ENCODE measurements at regions not wholly inside any gene's neighbourhood (a gene's known extent, or its start where the extent isn't known, plus 50 kb on each side); places are given as distances from the start of the nearest gene placed in this dataset.

DNA sequence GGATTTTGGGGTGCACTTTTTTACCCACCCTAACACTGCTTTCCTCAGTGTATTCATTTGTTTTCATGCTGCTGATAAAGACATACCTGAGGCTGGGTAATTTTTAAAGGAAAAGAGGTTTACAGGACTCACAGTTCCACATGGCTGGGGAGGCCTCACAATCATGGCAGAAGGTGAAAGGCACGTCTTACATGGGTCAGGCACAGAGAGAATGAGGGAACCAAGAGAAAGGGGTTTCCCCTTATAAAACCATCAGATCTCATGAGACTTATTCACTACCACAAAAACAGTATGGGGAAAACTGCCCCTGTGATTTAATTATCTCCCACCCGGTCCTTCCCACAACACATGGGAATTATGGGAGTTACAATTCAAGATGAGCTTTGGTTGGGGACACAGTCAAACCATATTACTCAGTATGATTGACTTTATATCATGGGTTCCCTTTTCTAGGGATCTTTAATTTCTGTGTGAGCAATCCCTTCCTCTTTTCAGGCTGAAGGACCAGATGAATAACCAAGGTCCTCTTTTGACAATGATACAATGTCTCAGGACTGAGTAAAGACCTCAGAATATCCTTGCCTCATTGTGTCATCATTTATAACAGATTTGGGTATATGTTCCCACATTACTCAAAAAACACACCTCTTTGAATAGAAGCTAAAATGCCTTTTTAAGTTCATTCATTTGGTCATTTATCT, 100.1 kb upstream of the TRIB2 start:
- peaks cover 35 to 36% of the 10 kb centered on the region in 2 donors for H3K4me1 ChIP-seq (ENCODE audit: control insufficient read depth in 2 of 2, insufficient read depth in 2 of 2, low read length in 2 of 2)
- peaks cover 39% of the 10 kb centered on the region for H3K4me1 Mint-ChIP-seq
- H4K20me1 ChIP-seq (ENCODE audit: control insufficient read depth, insufficient read depth, low read length, poor library complexity, severe bottlenecking) = no peaks in the 10 kb centered on the region
- intact Hi-C loops (cut with micrococcal nuclease) = loop anchor here (1.0 to 10.0 kb wide), 2 partner anchors 28 to 98 kb away; partner anchors contain the start of gene TRIB2
- DNase-seq (peak; percentile 42), ATAC-seq (ENCODE audit: low read depth) (peak; percentile 44)
- H3K4me3 Mint-ChIP-seq = peak overlapping the region; percentile 35
- ChIA-PET CTCF (interaction anchor here (0.6 kb wide), 1 partner anchor 314 kb away, joined by 3 read pairs; no protein-coding TSS in a partner anchor), POLR2A (no interaction called here)
- no peaks in the 10 kb centered on the region for H3K36me3 ChIP-seq (replicated peaks in 1 of 2; ENCODE audit: control extremely low read depth in 1 of 2, control insufficient read depth in 1 of 2, extremely low read depth in 1 of 2, insufficient read depth in 2 of 2, low read length in 1 of 2)
- no peak overlapping the region for H3K4me3 ChIP-seq (ENCODE audit: control extremely low read depth in 1 of 5, extremely low read depth in 1 of 5, insufficient read depth in 1 of 5, low read depth in 2 of 5, low read length in 4 of 5)
- no peaks in the 10 kb centered on the region for H3K9me3 Mint-ChIP-seq (ENCODE audit: insufficient read depth)
- H2AFZ ChIP-seq (ENCODE audit: insufficient read depth, low read depth, low read length, poor library complexity, severe bottlenecking) = no peak overlapping the region
- no peak overlapping the region for H3K9ac ChIP-seq (ENCODE audit: low read length)
- no peak for TF ChIP-seq EZH2 (IDR thresholded peaks at IDR 0.05; ENCODE audit: borderline replicate concordance, insufficient read depth, low read depth, low read length, poor library complexity, severe bottlenecking)
- TF ChIP-seq, protein P1, sequence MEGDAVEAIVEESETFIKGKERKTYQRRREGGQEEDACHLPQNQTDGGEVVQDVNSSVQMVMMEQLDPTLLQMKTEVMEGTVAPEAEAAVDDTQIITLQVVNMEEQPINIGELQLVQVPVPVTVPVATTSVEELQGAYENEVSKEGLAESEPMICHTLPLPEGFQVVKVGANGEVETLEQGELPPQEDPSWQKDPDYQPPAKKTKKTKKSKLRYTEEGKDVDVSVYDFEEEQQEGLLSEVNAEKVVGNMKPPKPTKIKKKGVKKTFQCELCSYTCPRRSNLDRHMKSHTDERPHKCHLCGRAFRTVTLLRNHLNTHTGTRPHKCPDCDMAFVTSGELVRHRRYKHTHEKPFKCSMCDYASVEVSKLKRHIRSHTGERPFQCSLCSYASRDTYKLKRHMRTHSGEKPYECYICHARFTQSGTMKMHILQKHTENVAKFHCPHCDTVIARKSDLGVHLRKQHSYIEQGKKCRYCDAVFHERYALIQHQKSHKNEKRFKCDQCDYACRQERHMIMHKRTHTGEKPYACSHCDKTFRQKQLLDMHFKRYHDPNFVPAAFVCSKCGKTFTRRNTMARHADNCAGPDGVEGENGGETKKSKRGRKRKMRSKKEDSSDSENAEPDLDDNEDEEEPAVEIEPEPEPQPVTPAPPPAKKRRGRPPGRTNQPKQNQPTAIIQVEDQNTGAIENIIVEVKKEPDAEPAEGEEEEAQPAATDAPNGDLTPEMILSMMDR (IDR thresholded peaks at IDR 0.05) = no peak
- peaks cover 0 to 1% (median 0%) of the 10 kb centered on the region in 3 donors for H3K9me3 ChIP-seq (ENCODE audit: control extremely low read depth in 1 of 3, control insufficient read depth in 2 of 3, insufficient read depth in 1 of 3, low read length in 2 of 3)
- H3K27ac ChIP-seq (ENCODE audit: low read length in 2 of 2) = no peak overlapping the region
- H3K27ac Mint-ChIP-seq = peak overlapping the region; percentile 28
- WGBS (ENCODE audit: insufficient coverage) = no CpG with 5 or more reads among the region's 2 CpGs
- H3K79me2 ChIP-seq (ENCODE audit: control insufficient read depth, insufficient read depth, low read length) = no peaks in the 10 kb centered on the region
- H3K27me3 Mint-ChIP-seq = peaks cover 5% of the 10 kb centered on the region
- H3K27me3 ChIP-seq (replicated peaks in 1 of 4; ENCODE audit: control extremely low read depth in 1 of 4, control insufficient read depth in 3 of 4, insufficient read depth in 4 of 4, low read length in 3 of 4) = peaks cover 0 to 11% (median 6%) of the 10 kb centered on the region in 4 experiments
- H3K4me2 ChIP-seq (replicated peaks; ENCODE audit: low read depth, low read length, poor library complexity, severe bottlenecking) = peak overlapping the region; percentile 34

DNA sequence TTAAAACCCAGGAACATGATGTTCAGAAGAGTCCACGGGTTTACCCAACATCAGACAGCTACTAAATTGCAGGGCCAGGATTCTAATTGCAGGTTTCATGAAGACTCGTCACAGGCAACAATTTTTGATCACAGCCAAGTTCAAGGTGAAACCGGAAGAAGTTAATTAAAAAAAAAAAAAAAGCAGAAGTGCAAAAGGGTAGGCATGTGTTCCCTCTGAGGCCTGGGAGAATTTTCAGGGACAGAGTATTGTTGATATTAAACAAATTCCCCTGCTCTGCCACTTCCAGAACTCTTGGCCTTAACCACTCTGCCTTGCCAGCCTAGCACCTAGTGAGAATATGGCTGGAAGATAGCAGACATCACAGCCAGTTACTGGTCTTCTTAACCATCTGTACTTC, 99.4 kb upstream of the TRIB2 start:
- Mint-ChIP-seq H3K9me3 (ENCODE audit: insufficient read depth) (no peaks in the 10 kb centered on the region), H3K27me3 (peaks cover 5% of the 10 kb centered on the region), H3K27ac (peak overlapping the region; percentile 17), H3K4me3 (peak overlapping the region; percentile 54), H3K4me1 (peaks cover 35% of the 10 kb centered on the region)
- ATAC-seq (ENCODE audit: low read depth) (peak; percentile 35), DNase-seq (peak; percentile 51)
- H3K27me3 ChIP-seq (replicated peaks in 1 of 4; ENCODE audit: control extremely low read depth in 1 of 4, control insufficient read depth in 3 of 4, insufficient read depth in 4 of 4, low read length in 3 of 4) = peaks cover 0 to 11% (median 6%) of the 10 kb centered on the region in 4 experiments
- WGBS (ENCODE audit: insufficient coverage) = no CpG with 5 or more reads among the region's 3 CpGs
- H3K9ac ChIP-seq (ENCODE audit: low read length) = no peak overlapping the region
- POLR2A ChIA-PET = no interaction called here
- H3K79me2 ChIP-seq (ENCODE audit: control insufficient read depth, insufficient read depth, low read length) = no peaks in the 10 kb centered on the region
- no peaks in the 10 kb centered on the region for H4K20me1 ChIP-seq (ENCODE audit: control insufficient read depth, insufficient read depth, low read length, poor library complexity, severe bottlenecking)
- CTCF ChIA-PET = no interaction called here
- no peak overlapping the region for H3K4me3 ChIP-seq (ENCODE audit: control extremely low read depth in 1 of 5, extremely low read depth in 1 of 5, insufficient read depth in 1 of 5, low read depth in 2 of 5, low read length in 4 of 5)
- H3K4me2 ChIP-seq (replicated peaks; ENCODE audit: low read depth, low read length, poor library complexity, severe bottlenecking) = peak overlapping the region; percentile 34
- H3K27ac ChIP-seq (ENCODE audit: low read length in 2 of 2) = no peak overlapping the region
- peaks cover 0 to 1% (median 0%) of the 10 kb centered on the region in 3 donors for H3K9me3 ChIP-seq (ENCODE audit: control extremely low read depth in 1 of 3, control insufficient read depth in 2 of 3, insufficient read depth in 1 of 3, low read length in 2 of 3)
- H3K36me3 ChIP-seq (replicated peaks in 1 of 2; ENCODE audit: control extremely low read depth in 1 of 2, control insufficient read depth in 1 of 2, extremely low read depth in 1 of 2, insufficient read depth in 2 of 2, low read length in 1 of 2) = no peaks in the 10 kb centered on the region
- H2AFZ ChIP-seq (ENCODE audit: insufficient read depth, low read depth, low read length, poor library complexity, severe bottlenecking) = no peak overlapping the region
- TF ChIP-seq, protein P1 (IDR thresholded peaks at IDR 0.05) = no peak
- no peak for TF ChIP-seq EZH2 (IDR thresholded peaks at IDR 0.05; ENCODE audit: borderline replicate concordance, insufficient read depth, low read depth, low read length, poor library complexity, severe bottlenecking)
- intact Hi-C loops (cut with micrococcal nuclease) = loop anchor here (1.0 to 10.0 kb wide), 2 partner anchors 29 to 97 kb away; partner anchors contain the start of gene TRIB2
- peaks cover 35% of the 10 kb centered on the region in 2 donors for H3K4me1 ChIP-seq (ENCODE audit: control insufficient read depth in 2 of 2, insufficient read depth in 2 of 2, low read length in 2 of 2)

Measured in B cell (primary cell).